ENCODE measurements at regions not wholly inside any gene's neighbourhood (a gene's known extent, or its start where the extent isn't known, plus 50 kb on each side); places are given as distances from the start of the nearest gene placed in this dataset.
A peak's percentile ranks its signal among the peaks of the same experiment; 100 is the strongest.

GRCh38 chr7:26035552-26035951 lies 116.4 kb upstream of the NFE2L3 start:
- no peak for DNase-seq

DNA sequence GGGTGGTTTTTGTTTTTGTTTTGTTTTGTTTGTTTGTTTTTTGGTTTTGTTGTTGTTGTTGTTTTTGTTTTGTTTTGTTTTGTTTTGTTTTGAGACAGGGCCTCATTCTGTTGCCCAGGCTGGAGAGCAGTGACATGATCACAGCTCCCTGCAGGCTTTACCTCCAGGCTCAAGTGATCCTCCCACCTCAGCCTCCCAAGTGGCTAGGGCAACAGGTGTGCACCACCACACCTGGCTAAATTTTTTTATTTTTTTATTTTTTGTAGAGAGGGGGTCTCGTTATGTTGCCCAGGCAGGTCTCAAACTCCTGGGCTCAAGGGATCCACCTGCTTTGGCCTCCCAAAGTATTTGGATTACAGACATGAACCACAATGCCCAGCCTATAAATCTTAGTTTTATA lies 115.9 kb upstream of the NFE2L3 start:
- DNase-seq, result no peak

DNA sequence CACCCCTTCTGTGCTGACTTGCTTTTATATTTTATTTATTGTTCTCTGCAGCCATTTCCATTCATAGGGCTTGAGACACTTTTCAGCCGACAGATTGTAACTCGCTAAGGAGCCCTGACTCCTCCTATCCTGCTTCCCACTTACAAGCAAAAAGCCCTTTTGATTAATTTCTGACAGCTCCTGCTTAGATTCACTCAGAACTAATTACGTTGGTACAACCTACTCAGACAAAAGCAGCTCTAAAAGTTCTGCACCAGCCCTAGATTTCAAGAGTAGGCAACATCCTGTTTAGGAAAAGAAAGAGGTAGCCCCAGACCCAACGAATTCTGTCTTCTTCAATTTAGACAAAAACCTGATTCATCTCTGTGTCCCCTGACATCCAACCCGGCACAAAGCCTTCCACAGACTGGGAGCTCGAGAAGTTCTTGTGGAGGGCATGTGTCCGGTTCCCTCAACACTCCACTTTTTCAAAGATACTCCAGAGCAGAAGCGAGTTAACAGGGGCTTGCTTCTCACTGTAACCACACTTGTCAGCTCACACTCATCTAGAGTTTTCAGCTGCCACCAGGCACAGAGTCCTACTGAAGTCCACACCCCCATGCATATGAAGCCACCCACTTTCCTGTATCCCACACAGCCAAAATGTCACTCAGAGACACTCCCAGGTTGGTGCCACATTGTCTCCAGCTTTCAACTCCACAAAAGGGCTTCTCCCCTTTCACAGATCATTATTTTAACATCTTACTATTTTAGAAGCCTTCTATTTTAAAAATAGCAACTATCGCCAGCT lies 113.6 kb upstream of the NFE2L3 start:
- DNase-seq, result no peak

DNA sequence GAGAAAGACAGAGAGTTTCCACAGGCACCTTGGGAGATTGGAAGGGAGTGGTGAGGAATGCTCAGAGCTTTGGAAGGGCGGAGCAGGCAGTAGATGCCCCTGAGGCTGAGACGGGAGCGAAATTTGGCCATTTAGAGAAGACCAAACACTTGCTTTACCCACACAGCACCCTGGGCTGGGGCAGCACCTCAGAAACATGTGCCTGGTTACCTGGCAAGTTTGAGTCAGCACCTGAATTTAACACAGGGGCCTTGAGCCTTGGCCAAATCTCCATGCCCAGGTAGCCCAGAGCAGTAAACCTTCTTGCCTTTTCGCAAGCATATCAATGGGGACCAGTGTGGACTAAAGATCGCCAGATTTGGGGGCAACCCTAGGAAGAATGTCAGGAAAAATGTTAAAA lies 111.9 kb upstream of the NFE2L3 start:
- no peak for DNase-seq

DNA sequence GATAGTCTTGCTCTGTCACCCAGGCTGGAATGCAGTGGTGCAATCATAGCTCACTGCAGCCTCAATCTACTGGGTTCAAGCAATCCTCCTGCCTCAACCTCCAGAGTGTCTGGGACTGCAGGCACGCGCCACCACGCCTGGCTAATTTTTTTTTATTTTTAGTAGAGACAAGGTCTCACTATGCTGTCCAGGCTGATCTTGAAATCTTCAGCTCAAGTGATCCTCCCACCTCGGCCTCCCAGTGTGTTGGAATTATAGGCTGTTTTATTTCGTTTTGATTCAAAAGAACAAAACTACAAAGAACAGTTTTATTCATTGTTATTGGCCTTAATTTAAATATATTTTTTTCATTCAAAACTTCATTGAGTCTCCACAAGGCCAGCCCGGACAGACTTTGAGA lies 109.8 kb upstream of the NFE2L3 start:
- DNase-seq, result no peak

- DNase-seq, result no peak
Observed at GRCh38 chr7:26043801-26044200, 108.2 kb upstream of the NFE2L3 start.

DNA sequence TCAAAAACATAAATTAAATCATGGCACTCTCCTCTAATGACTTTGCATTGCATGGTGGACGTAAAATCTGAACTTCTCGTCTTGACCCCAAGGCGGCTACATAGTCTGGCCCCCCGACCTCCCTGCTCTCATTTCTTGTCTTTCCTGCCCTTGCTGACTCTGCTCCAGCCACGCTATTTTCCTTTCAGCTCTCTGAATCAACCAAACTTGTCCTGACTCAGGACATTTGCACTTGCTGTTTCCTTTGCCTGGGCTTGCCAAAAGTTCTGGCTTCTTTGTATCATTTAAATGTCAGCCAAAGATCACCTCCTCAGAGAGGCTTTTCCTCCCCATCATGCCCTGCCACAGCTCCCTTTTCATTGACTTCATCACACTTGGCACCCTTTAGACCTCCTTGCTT lies 107.7 kb upstream of the NFE2L3 start:
- DNase-seq, result no peak

DNA sequence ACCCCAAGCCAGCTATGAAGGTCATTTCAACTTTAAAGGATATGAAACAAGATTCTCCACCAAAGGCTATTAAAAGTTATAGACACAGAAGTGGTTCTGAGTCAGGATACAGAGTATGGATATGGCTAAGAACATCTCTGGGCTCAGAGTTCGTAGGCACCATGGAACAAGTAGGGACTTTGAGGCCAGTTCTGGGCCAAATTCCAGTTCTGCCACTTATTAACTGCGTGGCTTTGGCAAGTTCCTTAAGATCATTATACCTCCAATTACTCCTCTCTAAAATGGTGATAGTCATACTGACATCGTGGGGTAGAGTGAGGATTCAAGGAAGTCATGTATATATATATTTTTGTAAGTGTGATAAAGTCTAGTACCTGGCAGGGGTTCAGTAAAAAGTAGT lies 105.8 kb upstream of the NFE2L3 start:
- DNase-seq, result no peak

DNA sequence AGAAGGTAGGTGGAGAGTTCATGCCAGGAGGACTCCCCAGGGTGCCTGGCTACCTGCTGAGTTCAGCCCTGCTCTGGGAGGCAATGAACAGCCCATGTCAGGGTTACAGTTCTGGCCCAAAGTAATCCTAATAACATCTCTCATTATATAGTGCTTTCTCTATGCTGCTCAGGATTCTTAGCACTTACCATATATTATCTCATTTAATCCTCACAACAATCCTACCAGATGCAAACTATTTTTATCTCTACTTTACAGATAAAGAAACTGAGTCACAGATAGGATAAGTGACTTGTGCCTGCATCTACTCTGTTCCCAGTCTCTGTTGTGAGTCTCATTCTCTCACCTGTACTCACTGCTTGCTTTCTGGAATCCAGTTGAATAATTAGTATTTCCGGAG lies 105.1 kb upstream of the NFE2L3 start:
- DNase-seq, result no peak

DNA sequence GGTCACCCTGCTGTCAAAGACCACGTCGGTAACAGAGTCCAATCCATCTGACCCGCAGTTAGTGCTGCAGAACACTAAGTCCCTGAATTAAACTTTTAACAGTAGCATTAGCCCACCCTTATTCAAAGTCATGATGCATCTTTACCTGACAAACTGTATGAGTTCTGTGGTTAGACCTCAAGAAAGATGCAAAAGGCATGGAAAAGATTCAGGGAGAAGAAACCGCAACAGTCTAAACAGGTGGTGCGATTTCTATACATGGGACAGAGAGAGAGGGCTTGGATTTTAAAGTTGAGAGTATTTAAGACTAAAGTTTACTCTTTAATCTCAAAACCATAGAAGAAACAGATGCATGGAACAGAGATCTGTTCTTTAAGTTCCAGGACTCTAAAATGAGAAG lies 103.3 kb upstream of the NFE2L3 start:
- DNase-seq, result no peak

GRCh38 chr7:26049081-26049480 lies 102.9 kb upstream of the NFE2L3 start:
- no peak for DNase-seq

- DNase-seq, result no peak
Observed at GRCh38 chr7:26051021-26051420, 101.0 kb upstream of the NFE2L3 start.

- no peak for DNase-seq
Observed at GRCh38 chr7:26052706-26053105, 99.3 kb upstream of the NFE2L3 start.

- no peak for DNase-seq
Observed at GRCh38 chr7:26054386-26054785, 97.6 kb upstream of the NFE2L3 start.

GRCh38 chr7:26055241-26055640 lies 96.8 kb upstream of the NFE2L3 start:
- no peak for DNase-seq

- no peak for DNase-seq
Observed at GRCh38 chr7:26060733-26061677, 91.0 kb upstream of the NFE2L3 start.

- DNase-seq, result peak; percentile 60 to 77
Observed at GRCh38 chr7:26061678-26062603, 90.1 kb upstream of the NFE2L3 start.

GRCh38 chr7:26065652-26066051 lies 86.3 kb upstream of the NFE2L3 start:
- no peak for DNase-seq

- DNase-seq, result no peak
Observed at GRCh38 chr7:26066736-26067135, 85.3 kb upstream of the NFE2L3 start.

DNA sequence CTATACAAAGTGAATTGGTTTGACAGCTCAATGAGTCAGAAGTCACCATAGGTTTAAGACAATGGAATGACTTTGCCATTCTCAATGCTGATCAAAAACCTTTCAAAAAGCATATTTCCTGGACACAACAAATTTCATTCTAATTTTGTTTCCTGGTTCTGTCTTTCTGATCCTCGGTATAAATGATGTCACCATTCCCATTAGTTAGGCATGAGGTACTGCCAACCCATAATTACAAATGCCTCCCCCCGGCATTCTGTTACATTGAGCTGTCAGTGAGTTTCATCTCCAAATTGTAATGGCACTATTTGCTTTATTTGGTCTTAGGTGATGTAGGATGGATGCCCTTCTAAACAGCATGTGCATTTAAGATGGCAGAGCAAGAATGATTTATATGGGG lies 81.7 kb upstream of the NFE2L3 start:
- no peak for DNase-seq

DNA sequence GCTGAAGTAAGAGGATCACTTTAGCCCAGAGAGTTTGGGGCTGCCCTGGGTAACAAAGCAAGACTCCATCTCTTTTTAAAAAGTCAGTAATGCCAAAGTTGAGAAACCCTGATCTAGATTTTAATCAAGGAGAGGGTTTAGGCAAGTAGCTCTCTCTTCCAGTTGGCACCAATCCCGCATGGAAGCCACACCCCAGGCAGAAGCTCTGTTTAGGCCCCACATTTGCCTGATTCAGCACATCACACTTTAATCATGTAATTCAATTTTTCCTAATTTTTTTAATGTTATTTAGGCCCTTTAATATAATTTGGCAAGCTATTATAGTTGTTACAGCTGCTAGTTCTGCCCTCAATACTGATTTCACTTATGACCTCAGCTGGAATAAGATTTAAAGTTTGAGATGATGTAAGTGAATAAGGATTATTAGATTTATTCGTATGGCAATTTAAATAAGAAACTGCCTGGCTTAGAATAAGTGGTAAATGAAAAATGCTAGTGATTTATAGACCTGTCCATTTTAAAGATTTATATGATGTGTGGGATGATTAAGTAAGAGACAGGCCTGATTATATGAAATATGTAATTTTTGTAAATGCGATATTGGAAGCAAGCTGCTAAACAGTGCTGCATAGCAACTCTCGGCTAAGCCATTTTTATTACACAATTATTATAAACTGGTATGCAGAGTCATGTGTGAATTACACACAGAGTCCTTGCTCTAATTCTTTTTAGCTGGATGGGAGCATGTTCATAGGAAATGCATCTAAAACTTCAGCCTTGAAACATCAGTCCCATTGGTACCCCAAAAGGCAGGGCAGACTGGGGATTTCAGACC lies 80.2 kb upstream of the NFE2L3 start:
- DNase-seq, result no peak

DNA sequence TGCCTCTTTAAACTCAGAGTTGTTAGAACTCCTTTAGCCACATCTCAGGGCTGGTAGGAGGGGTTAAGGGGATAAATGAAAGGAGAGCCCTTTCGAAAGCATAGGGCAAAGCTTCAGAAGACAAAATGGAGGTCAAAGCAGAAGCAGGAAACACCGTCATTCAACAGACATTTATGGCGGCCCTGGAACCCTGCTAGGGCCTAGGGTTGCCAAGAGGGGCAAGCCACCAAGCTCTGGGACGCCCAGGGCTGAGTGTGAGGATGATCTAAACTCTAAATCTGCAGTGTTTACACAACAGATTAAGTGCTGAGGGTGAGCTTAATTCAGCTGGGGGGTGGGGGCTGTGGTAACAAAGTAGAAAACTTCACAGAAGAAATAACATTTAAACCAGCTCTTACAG lies 79.0 kb upstream of the NFE2L3 start:
- no peak for DNase-seq
